Hippocampal formation (tissue), 2 donors: ENCODE measurements at regions not wholly inside any gene's neighbourhood (a gene's known extent, or its start where the extent isn't known, plus 50 kb on each side); places are given as distances from the start of the nearest gene placed in this dataset.

ENCODE experiments used
- DNase-seq, 2 donors: peaks; one replicate each; lab custom pipeline; 2025; lab: John Stamatoyannopoulos, UW

DNA sequence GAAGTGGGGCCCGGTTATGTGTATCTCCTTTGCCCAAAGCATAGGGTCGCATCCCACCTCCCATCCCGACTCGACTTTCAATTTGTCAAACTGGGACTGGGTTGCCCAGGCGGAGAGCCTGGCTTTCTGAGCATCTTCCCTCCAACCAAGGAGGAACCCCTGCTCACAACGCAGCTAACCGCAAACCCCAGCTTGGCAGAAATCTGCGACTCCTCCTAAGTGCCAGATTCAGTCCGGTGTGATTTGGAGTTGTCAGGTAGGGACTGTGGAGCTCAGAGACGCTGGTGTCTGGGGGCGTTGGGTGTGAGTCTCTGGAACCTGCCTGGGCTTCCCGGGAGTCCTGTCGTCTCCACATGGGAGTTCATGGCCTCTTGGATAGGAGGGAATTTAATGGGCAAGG is 1126.7 kb downstream of the AACS start:
- no peak for DNase-seq

DNA sequence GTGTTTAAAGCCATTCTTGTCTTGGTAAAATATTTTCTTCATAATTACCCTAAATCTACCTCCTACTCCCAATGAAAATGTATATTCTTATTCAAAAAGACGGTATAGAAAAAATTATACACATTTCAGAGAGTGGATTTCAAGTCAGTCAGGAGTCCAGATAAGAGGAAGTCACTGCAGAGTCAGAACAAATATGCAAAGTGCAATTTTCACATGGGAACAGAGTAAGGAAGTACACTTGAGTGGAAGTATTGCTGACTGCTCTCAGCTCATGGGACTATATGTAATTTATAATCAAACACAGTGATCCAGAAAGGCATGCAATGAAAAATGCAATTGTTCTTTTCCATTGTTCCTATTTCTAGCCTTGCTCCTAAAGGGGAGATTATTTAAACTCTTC is 1128.0 kb downstream of the AACS start:
- no peak for DNase-seq

DNA sequence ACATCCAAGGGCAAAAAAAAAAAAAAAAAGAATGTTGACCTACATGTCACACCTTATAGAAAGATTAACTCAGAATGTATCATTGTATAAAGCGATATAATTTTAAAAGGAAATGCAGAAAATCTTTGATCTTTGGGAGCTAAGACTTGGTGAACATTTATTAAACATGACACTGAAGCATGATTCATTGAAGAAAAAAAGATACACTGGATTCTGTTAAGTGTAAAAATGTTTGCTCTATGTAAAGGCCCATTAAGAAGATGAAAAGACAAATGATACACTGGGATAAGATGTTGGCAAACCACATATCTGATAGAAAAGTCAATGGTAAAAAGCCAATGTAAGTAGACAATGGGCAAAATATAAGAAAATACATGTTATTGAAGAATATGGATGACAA is 1131.0 kb downstream of the AACS start:
- DNase-seq, result no peak

DNA sequence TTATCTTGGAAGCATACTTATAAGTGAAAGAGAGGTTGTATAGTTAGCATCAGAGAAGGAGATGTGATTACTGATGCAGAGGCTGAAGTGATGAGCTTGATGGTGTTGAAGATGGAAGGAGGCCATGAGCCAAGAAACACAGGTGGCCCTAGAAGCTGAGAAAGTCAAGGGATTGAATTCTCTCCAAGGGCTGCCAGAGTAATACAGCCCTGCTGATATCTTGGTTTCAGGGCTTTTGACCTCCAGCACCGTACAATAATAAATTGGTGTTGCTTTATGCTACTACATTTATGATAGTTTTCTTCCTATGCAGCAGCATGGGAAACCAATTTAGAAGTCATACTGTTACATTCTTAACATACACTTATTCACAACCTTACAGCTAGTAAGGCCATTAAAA is 1133.3 kb downstream of the AACS start:
- DNase-seq, result no peak

DNA sequence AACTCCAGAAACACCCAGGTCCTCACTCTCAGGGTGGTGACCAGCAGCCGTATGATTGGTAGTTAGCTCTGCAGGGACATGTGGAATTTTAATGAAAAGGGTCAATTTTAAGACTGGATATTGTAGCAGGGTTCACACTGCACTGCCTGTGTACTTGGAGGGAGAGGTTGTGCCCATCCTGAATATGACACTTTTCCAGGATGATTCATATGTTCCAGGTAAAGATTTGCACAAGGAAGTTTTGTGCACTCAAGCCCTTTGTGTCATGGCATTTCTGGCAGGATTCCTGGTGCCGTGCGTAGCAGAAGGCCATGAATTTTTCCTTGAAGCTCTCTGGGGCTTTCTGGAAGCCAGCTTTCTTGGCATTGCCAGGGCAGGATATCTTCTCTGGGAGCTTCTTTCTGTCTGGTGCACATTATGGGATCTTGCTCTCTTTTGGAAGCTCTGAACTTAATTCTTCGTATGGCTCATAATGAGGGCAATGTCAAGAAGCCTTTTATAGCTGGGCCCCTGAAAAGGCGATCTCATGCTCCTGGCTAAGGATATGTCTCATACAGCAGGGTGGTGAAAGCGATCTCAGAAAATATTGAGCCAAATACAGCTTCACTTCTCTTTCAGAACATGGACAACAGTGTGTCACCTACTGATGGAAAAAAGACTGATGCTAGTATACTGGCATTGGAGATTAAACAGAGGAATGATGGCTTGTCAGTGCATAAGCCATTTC is 1133.9 kb downstream of the AACS start:
- no peak for DNase-seq

DNA sequence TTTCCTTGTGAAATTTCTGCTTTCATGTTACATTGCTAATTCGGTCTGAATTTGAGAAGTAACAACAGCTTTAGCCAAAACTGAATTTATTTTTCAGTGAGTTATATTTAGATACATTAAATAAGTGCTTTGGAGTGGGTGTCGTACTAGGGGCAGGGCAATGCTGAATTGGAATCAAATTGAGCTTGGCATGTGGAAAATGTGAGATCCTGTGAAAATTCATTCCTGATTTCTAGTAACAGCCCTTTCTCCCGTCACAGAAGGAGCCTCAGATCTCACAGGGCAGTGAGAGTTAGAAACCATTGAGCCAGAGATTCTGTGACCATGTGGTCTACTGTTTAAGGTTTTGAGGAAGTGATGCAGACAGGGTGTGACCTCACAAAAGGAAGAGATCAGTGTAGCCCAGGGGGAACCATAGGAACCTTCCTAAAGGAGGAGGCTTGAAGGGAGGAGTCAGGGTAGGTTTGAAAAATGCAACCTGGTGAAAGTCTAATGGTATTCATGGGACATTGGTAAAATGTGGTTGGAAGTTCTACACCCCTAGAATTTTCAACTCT is 1136.8 kb downstream of the AACS start:
- no peak for DNase-seq

DNA sequence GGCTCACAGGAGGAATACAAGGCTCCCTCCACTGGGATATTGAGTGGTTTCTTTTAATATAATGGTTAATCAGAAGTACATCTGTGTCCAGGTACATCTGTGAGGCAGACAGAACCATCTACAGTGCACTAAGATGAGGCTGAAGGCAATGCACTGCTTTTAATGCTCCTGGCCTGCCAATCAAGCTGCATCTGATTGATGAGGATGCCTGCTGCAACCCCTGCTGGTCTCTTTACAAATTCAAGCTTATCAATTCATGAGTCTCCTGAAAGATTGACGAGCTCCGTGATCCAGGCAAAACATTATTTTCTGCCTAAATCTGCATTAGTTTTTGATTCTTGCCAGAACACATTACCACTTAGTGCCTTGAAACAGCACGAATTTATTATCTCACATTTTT is 1139.1 kb downstream of the AACS start:
- no peak for DNase-seq

DNA sequence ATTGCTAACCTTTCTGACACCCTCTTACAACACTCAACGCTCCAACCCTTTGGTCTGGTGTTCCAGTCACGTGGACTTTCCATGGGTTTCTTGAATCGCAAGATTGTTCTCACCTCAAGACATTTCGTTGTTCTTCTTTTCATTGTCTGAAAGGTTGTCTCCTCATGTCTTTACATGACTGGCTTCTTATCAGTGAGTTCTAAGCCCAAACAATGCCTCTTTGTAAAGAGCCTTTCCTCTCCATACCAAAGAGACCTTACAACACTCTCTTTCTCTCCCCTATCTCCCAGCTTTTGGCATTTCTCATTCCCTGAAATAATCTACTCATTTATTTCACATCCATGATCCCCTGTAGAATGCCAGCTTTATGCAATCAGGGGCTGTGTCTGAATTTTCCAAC is 1144.8 kb downstream of the AACS start:
- no peak for DNase-seq

DNA sequence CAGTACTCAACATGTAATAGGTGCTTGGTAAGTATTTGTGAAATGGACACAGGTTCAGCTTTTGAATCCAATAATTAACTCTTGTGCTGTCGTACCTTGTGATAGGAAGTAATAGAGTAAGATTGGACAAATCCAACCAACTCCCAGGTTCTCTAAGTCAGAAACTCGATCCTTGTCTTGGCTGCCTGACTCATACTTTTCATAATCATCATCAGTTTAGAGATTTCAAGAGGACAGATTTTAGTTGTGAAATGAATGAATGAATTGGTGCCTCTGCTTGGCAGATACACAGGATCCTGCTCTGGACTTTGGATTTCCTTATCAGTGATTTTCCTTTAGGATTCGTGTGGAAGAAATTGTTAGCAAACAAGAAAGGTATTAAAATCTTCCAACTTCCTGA is 1145.2 kb downstream of the AACS start:
- DNase-seq, result no peak

DNA sequence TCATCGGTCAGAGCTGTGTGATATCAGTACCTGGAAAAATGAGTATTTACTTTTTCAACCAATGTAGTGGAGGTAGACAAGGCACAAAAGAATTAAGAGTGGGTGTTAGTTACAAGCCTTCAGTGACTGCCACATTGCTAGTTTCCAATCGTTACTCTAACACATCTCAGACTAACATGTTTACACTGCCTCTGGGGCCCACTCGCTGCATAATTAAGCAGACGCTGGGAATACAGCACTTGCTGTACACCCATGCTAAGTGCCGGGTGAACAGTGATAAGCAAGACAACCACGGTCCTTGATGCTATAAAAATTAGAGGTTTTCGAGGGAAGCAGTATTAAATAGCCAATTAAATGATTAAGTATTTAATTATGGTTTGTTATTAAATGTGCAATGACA is 1147.6 kb downstream of the AACS start:
- DNase-seq, result no peak

DNA sequence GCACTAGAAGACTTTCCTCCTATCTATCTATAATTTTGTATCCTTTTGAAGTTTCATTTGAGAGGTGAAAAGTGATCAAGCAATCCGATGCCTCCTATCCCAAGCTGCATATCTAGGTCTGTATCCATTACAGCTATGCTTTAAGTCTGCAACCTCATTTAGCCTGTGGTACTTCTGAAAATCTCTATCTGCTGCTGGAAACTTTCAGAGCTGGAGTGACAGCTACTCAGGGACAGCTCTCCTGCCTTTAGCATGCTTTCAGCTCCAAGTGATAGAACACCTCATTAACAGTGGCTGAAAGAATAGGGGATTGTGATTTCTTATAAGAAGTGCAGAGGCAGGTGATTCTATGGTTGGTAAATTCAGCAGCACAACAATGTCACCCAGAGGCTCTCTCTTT is 1153.5 kb downstream of the AACS start:
- no peak for DNase-seq

DNA sequence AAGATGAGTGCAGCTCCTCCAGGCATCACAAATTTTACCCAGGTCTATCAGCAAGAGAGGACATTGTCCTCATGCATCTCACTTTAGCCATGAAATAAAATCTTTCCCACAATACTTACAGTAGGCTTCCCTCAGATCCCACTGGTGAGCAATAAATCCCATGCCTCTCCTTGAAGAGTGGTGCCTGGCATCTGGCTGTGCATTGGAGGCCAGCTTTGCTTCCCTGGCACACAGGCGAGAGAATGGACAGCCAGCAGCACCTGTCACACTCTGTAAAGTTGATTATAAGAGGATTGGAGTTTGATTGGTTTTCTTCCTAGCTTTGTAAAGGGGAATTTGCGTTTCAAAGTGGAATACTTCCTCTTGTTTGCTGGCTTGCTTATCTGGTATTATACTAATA is 1153.9 kb downstream of the AACS start:
- no peak for DNase-seq

DNA sequence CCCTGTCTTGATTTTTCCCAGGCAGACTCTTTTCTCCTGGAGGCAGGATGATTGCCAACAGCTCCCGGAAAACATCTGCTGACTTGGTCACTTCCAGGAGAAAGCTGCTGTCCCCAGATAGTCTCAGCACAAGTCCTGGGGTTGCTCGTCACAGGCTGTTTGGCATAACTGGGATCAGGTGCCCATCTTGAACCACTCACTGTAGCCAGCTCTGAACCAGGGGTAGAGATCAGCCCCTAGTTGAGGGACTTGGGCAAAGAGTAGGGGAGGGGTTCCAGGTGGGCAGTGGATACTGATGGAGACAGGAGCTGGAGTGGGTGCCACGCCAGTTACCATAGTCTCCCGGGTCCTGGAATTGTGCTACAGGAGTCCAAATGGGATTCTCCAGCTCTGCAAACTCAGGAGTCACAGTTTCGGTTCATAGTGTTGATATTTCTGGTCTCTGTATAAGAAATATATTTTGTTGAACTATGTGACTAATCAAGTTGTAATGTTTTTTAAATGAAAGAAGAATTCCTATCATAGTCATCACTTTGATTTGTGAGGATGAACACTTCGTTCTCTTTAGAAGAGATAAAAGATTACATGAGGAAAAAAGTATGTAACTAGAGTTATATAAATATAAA is 1154.5 kb downstream of the AACS start:
- DNase-seq, result no peak

DNA sequence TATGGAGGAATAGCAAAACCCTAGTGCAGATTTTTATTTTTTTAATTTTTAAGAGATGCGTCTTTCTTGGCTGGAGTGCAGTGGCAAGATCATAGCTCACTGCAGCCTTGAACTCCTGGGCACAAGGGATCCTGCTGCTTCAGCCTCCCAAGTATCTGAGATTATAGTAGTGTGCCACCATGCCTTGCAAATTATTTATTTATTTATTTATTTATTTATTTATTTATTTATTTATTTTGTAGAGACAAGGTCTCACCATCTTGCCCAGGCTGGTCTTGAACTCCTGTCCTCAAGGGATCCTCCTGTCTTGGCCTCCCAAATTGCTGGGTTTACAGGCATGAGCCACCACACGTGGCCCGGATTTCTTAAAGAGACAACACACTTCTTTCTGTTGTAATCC is 1158.8 kb downstream of the AACS start:
- no peak for DNase-seq

DNA sequence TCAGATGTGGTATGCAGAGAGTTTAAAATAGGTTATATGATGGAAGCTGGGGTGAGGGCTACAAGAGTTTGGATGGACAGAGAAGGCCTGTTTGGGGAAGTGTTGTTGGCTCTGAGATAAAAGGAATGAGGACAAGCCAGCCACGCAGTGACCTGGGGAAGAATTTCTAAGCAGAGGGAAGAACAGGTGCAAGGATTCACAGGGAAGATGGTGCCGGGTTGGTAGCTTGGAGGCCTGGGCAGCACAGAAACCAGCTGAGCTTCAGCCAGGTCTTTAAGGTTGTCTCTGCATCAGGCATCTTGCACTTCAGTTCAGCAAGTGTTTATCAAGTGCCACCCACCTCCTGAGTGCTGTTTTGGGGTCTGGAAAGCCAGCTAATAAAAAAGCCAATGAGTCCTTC is 1163.7 kb downstream of the AACS start:
- DNase-seq, result no peak

DNA sequence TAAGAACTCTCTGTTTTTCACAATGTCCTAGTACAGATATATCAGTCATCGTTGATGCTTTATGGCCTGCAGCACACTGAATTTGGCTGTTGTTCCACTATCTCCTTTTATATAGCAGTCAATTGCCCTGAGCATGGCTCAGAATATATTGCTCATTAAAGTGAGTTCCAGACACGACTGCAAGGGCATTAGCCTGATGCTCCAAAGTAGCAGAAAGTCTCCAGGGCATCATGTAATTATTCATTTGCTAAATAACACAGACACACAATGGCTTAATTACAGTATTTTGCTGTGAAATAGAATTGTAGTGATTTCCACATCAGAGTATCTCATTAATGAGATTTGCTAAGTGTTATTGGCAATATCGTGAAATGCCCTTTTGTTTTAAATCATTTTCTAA is 1167.5 kb downstream of the AACS start:
- DNase-seq, result no peak

DNA sequence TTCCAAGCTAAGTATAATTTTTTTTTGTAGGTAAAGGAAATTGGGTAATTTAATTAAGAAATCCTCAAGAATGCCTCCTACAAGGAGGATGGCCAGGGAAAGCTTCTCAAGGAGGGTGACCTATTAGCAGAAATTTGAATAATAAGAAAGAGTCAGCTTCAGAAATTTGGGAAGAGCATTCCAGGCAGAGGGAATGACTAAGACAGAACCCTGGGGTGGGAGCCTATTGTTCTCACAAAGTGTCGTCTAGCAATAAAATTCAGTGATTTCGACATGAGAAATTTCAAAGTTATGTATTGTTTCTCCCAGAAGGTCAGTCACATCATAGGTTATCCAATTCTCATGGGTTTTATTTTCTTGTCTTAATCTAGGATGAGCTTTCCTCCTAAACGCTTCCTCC is 1168.4 kb downstream of the AACS start:
- no peak for DNase-seq

DNA sequence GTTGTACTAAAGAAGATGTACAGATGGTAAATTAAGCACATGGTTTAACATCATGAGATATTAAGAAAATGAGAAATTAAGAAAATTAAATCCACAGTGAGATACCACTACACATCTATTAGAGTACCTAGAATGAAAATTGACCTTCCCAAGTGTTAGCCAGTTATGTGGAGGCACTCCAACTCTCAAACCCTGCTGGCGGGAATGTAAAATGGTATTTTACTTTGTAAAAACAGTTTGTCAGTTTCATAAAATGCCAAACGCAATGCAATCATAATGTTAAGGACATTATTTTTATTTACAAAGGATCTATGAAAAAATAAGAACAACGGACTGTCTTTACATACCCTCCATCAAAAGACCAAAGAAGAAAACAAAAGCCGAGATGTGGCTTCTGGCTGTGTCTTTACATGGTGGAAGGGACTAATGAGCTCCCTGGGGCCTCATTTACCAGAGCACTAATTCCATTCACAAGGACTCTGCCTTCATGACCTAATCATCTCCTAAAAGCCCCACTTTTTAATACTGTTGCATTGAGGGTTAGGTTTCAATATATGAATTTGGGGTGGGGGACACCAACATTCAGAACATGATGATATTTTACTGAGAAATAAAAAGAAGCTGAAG is 1178.7 kb downstream of the AACS start:
- DNase-seq, result no peak

DNA sequence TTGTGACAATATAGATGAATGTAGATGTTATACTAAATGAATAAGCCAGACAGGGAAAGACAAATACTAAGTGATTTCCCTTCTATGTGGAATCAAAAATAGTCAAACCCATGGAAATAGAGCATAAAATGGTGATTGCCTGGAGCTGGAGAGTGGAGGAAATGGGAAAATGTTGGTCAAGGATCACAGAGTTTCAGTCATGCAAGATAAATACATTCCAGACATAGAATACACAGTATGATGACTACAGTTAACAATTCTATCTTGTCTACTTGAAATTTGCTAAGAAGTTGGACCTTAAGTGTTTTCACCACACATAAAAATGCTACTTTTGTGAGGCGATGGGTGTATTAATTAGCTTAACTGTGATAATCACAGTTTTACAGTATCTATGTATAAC is 1182.7 kb downstream of the AACS start:
- no peak for DNase-seq

DNA sequence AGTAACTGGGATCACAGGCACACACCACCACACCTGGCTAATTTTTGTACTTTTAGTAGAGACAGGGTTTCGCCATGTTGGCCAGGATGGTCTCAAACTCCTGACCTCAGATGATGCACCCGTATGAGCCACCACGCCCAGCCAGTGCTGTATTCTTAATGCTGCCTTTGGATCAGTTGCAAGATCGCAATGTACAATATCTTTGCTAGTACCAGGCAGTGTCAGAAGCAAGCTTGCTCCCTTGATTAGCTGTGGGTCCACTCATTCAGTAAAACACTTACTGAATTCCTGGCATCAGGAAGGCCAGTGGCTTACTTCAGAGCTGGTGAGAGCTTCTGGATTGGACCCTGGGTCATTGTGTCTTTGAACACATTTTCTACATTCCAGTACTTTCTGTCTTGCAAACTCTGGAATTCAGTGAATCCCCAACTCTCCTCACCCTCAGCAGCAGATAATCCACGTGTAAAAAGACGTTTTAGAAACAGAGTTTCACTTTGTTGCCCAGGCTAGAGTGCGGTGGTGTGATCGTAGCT is 1183.7 kb downstream of the AACS start:
- DNase-seq, result no peak

DNA sequence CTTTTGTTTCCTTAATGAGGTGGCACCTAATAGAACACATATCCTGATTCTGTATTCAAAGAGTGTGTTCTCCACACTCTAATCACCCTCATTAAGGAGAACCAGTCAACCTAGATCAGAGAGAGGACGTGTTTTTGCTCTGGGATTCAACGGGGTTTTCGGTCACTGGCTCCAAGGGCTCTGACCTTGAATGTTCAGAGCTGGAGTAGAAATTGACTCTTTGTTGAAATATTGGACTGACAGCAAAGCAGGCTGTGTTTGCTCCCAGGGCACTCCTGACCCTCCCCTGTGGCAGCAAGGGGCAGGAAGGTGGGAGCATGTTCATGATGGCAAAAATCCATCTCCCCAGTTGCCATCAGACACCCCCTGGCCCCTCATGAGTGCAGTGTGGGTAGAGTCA is 1193.0 kb downstream of the AACS start:
- no peak for DNase-seq

DNA sequence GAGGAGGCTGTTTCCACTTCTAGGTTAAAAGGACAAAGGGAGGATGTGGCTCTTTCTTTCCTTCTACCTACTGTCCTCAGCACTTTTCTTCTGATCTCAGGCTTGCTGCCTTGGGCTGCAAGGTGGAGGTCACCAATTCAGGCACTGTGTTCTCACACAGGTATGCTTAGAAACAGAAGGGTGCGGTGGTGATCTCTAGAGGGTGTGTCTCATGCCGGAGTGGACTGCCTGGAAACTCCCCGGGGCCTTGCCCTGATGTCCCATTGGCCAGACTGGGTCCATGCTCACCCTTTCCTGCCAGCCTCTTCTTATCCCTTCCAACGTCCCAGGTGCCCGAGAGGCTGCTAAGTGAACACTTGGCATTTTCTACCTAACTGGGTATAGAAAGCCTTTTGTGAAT is 1197.6 kb downstream of the AACS start:
- DNase-seq, result no peak

DNA sequence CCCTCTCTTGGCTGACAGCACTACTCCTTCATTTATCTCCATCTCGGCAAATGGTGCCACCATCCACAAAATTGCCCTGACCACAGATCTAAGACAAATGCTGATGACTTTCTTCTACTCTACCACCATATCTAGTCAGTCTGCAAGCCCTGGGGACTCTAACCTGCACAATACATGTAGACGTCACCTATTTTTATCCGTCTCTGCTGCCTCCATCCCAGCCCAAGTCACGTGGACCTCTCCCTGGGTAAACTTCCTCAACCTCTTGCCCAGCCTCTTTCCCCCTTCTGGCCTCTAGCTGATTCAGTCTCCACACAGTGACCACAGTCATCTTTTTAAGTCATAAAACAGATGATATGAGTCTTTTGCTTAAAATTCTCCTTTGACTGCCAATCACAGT is 1203.0 kb downstream of the AACS start:
- no peak for DNase-seq
